Mammary epithelial cell (primary cell): ENCODE measurements at regions not wholly inside any gene's neighbourhood (a gene's known extent, or its start where the extent isn't known, plus 50 kb on each side); places are given as distances from the start of the nearest gene placed in this dataset.

Experiments used
- CTCF ChIP-seq, 2 donors: IDR thresholded peaks in 1 of 2; conservative IDR thresholded peaks in 1 of 2; 2 replicates each; pipeline ENCODE4 v1.5.1; 2011 to 2012; ENCODE audit warnings: inconsistent platforms in 2 of 2, low read length in 2 of 2, mild to moderate bottlenecking in 2 of 2, control low read depth in 1 of 2, low read depth in 1 of 2; ENCODE audit not compliant: insufficient read depth in 1 of 2; ENCODE audit errors: extremely low read depth in 1 of 2
- EZH2 ChIP-seq: IDR thresholded peaks from 2 replicates; pipeline ENCODE4 v1.6.1; 2012; ENCODE audit warnings: low read length, inconsistent platforms, borderline replicate concordance

- TF ChIP-seq CTCF (conservative IDR thresholded peaks at IDR 0.05 in 1 of 2, IDR thresholded peaks at IDR 0.05 in 1 of 2; ENCODE audit: extremely low read depth in 1 of 2, insufficient read depth in 1 of 2, low read depth in 1 of 2, low read length in 2 of 2) (no peak), EZH2 (no peak)
These were observed 107.9 kb upstream of the ZNF469 start for GRCh38 chr16:88274847-88275246.
